CD4-positive, alpha-beta T cell treated with Interleukin-1 beta for 1 hour (primary cell): ENCODE measurements at regions not wholly inside any gene's neighbourhood (a gene's known extent, or its start where the extent isn't known, plus 50 kb on each side); places are given as distances from the start of the nearest gene placed in this dataset.
"Not testable (repeated sequence)": the region's sequence is repeated elsewhere in the genome, so short reads cannot be mapped to it uniquely, and the experiment has no call there.

Source experiments
- DNase-seq, 2 donors: peaks; one replicate each; pipeline ENCODE4 v3.0.0-alpha.2; 2020 to 2022

DNA sequence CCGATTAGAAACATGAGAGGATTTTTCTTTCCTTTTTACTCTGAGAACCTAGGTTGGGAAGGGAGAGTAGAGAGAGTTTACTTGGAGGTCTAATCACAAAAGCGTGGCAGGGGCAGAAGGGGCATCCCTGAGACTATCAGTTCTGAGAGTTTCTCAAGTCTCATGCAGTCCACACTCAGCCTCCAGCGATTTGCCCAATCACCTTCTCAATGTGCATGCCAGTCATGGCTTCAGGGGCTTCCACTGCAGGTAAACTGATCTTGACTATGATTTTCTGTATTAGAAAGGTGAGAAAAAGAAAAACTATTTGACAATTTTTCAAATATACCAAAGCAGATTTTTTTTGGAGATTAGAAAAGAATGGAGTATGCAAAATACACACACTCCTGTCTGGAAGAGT lies 617.1 kb upstream of the ZFP42 start:
- no peak for DNase-seq

- DNase-seq, result no peak
Measured at GRCh38 chr4:187380181-187380581, 615.4 kb upstream of the ZFP42 start.

DNA sequence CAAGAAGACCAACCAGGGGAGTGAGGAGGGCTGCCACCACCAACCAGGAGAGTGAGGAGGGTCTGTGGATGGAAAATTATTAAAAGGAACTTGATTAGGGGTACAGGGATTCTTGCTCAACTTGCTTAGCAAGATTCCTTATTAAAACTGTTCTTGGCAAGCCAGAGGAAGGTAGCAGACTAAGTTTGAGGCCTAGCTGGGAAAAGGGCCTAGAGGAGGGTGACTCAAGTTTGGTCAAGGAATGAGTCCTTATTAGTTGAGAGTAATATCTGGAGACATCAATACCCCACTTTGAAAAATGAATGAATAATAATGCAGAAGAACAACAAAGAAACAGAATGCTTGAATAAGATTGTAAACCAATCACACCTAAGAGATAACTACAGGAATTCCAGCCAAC lies 612.4 kb upstream of the ZFP42 start:
- no peak for DNase-seq

GRCh38 chr4:187387739-187388138 lies 607.8 kb upstream of the ZFP42 start:
- DNase-seq, result no peak

DNA sequence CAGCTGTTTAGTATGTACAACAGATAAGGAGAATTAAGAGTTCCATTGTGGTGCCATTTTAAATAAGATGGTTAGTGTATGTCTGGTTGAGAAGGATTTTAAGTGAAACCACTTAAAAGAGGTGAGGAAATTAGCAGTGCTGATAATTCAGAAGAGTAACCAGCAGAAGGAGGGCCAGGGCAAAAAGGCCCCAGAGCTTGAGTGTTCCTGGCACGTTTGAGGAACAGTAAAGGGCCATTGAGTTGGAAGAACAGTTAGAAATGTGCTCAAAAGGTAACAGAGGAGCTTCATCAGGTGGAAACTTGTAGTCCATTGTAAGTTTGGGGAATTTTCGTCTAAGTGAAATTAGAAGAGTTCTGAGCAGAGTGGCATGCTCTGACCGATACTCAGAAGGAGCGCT lies 606.2 kb upstream of the ZFP42 start:
- no peak for DNase-seq

GRCh38 chr4:187390646-187391045 lies 604.9 kb upstream of the ZFP42 start:
- DNase-seq, result no peak

GRCh38 chr4:187393531-187394344 lies 601.8 kb upstream of the ZFP42 start:
- DNase-seq, result no peak

- DNase-seq, result no peak
Measured at GRCh38 chr4:187396106-187396505, 599.5 kb upstream of the ZFP42 start.

DNA sequence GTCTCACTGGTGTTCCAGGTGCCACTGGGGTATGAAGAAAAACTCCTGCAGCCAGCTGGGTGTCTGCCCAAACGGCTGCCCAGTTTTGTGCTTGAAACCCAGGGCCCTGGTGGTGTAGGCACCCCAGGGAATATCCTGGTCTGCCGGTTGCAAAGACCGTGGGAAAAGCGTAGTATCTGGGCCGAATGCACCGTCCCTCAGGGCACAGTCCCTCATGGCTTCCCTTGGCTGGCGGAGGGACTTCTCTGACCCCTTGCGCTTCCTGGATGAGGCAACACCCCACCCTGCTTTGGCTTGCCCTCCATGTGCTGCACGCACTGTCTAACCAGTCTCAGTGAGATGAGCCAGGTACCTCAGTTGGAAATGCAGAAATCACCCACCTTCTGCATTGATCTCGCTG lies 587.1 kb upstream of the ZFP42 start:
- DNase-seq, result not testable (repeated sequence)

- no peak for DNase-seq
Measured at GRCh38 chr4:187413564-187414358, 581.8 kb upstream of the ZFP42 start.

GRCh38 chr4:187414716-187415115 lies 580.9 kb upstream of the ZFP42 start:
- DNase-seq, result no peak

GRCh38 chr4:187415231-187415630 lies 580.3 kb upstream of the ZFP42 start:
- DNase-seq, result no peak

GRCh38 chr4:187416216-187416615 lies 579.4 kb upstream of the ZFP42 start:
- no peak for DNase-seq

GRCh38 chr4:187417721-187418120 lies 577.9 kb upstream of the ZFP42 start:
- DNase-seq, result no peak

DNA sequence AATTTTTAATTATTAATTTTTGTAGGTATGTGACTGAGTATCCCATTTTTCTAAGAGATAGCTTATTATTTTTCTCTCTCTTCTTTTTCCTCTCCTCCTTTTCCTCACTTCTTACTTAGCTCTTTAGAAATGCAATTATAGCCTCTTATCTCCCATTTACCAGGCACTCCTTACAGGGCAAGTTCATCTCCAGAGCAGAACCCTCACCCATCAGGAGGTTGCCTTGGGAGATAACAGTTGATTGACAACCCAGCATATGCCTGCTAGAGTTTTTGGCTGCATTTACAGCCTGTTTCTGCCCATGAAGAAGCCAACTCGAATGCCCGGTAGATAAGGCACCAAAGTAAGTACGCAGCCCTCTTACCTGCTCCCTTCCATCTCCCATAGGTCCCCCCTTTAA lies 572.9 kb upstream of the ZFP42 start:
- no peak for DNase-seq

GRCh38 chr4:187424636-187425035 lies 570.9 kb upstream of the ZFP42 start:
- no peak for DNase-seq

GRCh38 chr4:187426511-187426910 lies 569.1 kb upstream of the ZFP42 start:
- no peak for DNase-seq

DNA sequence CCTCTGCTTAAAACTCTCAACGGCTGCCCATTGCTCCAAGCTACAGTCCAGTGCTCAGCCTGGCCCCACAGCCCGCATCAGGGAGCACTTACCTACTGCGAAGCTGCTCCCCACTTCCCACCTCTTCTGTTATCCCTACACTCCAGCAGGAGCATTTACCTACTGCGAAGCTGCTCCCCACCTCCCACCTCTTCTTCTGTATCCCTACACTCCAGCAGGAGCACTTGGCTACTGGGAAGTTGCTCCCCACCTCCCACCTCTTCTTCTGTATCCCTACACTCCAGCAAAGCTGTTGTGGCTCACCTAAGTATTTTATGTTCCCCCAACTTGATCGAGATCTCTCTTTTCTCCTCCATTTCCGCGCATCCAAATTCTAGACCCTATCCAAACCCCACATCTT lies 563.3 kb upstream of the ZFP42 start:
- DNase-seq, result no peak

DNA sequence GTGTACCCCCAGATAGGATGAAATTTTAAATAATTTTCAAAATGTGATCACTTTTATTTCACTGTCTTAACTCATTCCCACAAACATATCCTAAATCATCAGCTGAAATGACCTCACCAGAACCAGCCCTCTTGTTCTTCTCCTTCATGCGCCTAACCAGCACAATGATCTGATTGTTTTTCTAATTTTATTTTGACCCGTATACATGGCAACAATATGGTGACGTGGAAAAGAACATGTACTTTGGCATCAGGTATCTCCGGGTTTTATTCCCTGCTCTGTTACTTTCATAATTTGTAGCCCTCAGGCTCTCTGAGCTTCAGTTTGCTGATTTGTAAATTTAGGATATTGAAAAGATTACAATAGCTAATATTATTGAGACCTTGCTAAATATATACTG lies 562.4 kb upstream of the ZFP42 start:
- no peak for DNase-seq

DNA sequence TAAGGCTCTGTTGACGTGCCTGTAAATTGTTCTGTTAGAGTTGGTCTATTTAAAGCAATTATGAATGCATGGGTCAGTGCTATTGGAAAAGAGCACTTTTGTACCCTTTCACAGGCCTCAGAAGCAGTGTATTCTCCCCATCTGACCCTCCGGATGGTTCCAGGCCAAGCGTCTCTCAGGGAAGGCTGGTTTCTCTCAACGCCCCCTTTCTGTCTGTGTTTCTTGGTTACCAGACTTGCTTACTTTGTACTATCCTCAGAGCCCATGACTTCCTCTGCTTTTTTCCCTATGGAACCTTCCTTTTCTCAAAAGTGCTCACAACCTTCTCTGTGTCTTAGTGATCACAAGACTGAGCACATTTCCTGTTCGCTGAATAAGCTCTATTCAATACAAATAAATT lies 559.3 kb upstream of the ZFP42 start:
- DNase-seq, result no peak

DNA sequence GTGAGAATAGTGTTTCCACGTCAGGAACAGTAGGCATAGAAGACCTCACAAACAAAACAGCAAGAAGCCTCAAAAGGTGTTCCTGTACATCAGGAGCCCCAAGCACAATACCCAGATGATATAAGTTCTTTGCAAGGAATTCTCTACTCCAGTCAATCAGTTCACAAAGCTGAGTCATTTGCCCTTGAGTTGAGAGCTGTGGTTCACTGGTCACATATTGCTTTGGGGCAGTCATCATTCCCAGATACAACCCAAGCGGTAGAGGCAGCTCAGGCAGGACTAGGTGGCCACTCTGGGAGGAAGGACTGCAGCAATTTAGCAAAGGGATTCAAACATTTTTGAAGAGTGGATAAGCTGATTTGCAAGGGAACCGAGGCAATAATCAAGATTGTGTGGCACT lies 551.5 kb upstream of the ZFP42 start:
- DNase-seq, result no peak

- DNase-seq, result no peak
Measured at GRCh38 chr4:187449702-187450101, 545.9 kb upstream of the ZFP42 start.

DNA sequence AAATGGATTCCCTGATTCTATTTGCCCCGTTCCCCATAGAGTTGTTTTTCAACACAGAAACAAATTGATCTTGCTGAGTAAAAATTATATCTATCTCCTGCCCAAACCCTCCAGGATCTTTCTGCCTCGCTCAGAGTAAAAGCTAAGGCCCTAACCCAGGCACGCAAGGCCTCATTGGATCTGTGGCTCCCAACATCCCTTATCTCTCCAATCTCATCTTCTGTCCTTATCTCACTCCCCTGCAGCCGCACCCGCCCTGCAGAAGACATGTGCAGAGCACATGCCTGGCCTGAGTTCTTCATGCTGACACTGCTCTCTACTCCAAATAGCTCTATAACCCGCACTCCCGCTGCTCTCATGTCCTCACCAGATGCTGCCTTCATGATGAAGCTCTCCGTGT lies 543.8 kb upstream of the ZFP42 start:
- no peak for DNase-seq

- DNase-seq, result no peak
Measured at GRCh38 chr4:187460016-187460415, 535.6 kb upstream of the ZFP42 start.
